ENCODE measurements at regions not wholly inside any gene's neighbourhood (a gene's known extent, or its start where the extent isn't known, plus 50 kb on each side); places are given as distances from the start of the nearest gene placed in this dataset.

DNA sequence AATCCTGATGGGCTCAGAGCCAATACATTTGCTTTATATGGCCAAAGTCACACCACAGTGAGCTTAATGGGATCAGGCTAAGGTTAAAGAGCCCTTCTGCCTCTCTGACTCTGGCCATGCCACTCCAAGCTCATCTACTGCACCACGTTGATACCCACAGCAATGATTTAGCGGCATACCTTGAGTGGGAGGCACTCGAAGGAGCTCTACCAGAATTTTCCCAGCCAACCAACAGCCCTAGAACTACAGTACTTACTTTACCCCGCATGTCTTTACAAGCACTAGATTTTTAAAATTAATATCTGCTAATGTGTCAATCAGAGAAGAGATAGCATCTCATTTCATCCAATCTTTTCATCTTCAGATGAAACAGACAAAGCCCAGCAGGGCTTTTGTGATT lies 300.5 kb downstream of the GRIN2B start:
- DNase-seq (ENCODE audit: low spot score), result no peak

DNA sequence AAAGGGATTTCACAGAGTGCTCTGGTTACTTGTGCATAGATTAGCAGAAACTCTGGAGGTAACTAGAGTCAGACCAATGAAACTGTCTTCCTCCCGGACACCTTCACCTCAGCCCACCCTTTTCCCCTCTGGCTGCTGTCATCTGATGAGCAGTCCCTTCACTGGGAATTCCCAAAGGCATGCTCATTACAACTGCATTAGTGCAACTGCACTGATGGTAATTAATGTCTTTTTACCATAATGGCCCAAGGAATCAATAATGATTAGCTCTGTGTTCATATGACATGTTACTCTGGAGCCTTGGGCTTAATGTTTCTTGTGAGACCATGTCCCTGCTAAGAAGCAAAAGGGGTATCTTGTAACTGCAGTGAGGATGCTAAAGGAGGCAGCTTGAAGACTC lies 304.5 kb downstream of the GRIN2B start:
- DNase-seq (ENCODE audit: low spot score), result no peak

DNA sequence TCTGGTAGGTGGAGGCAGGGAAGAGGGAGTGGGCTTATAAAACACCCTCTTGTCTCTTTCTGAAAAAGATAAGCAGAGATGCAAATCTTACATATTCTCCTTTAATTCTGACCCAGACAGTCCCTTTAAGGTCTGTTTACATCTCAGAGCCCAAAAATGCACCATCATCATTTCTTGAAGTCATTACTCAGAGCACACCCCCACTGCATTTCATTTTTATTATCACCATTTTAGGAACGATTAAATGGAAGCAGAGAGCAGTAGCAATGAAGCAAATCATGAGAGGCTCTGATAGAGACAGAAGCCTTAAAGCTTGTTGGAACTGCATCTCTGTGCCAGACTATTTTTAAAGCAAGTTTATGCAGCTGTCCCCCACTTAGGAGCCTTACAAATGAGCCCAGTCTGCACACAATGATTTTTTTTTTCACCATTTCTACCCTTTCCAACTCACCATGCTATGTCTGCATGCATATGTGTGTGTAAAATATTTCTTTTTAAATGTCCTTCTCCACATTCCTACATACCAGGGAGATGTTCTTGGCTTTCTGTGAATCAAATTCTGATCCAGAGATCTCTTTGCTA lies 311.0 kb downstream of the GRIN2B start:
- no peak for DNase-seq (ENCODE audit: low spot score)

GRCh38 chr12:13668880-13669279 lies 312.5 kb downstream of the GRIN2B start:
- DNase-seq (ENCODE audit: low spot score), result no peak

DNA sequence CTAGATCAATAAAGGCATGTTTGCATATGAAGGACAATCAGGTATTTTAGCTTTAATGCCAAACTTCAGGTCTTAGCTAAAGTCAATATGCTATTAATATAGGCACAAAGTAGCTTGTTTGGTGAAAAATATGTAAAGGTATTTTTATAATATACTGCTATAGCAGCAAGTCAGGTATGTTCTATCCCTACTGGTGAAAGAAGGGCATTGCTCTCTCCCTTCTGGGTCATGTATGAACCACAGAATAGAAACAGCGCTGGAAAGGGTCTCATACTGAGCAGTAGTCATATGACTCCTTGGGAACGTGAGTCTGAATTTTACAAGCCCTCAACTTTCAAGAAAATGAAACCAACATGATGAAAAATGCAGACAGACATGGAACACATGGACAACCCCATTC lies 314.6 kb downstream of the GRIN2B start:
- no peak for DNase-seq (ENCODE audit: low spot score)

DNA sequence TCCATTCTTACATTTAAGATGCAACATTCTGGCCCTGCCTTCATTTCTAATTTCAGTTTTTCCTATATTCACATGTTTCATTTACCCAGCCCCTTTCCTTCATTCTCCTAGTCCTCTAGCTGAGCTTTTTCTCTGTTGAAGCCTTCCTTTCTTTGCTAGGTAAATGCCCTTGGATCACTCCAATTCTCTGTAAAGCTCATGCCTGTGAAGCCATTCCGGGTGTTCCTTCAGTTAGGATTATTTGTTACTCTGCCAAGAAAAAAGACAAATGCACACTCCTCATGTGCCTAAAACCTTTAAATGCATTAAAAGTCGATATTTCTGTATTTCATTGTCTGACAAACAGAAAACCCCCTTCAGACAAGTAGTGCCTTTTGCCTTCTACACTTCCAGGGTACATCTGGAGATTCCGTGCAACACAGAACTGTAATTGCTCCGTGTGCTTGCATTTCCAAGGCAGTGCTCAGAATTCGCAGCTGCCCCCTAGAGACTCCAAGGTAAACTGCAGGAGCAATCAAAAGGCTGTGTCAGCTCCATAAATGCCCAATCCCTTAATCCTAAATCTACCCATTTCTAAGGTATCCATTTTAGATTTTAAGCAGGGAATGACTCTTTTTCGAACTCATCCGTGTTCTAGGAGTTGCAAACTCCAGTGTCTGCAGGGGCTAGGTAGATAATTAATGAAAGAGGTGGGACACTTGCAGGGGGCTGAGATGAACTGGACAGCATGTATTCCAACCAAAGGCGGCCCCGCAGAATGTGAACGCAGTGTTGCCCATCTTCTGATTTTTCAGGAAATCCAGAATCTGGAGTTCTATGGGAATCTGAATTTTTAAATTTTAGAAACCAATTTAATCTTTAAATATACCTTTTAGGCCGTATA lies 320.2 kb downstream of the GRIN2B start:
- peak; percentile 73 for DNase-seq (ENCODE audit: low spot score)

- DNase-seq (ENCODE audit: low spot score), result no peak
Measured at GRCh38 chr12:13654456-13654855, 326.9 kb downstream of the GRIN2B start.

GRCh38 chr12:13652105-13652504 lies 329.3 kb downstream of the GRIN2B start:
- DNase-seq (ENCODE audit: low spot score), result no peak

DNA sequence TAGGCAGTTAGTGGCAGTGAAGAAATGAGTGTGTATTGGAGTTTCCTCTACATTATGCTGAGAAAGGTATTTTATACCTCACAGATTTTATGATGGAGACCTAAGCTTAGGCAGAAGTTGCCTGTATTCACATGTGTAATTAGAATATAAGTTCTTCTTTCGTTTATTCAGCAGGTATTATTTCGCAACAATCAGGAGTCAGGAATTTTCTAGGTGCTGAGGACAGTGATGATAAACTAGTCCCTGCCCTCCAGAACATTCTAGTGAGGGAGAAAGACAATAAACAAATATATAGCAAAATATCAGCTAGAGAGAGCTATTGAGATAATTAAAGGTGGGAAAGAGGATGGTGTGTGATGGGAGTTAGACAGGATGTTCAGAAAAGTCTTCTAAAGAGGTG lies 345.7 kb downstream of the GRIN2B start:
- DNase-seq (ENCODE audit: low spot score), result no peak

- DNase-seq (ENCODE audit: low spot score), result no peak
Measured at GRCh38 chr12:13631873-13632272, 349.5 kb downstream of the GRIN2B start.

- no peak for DNase-seq (ENCODE audit: low spot score)
Measured at GRCh38 chr12:13630354-13630753, 351.0 kb downstream of the GRIN2B start.

DNA sequence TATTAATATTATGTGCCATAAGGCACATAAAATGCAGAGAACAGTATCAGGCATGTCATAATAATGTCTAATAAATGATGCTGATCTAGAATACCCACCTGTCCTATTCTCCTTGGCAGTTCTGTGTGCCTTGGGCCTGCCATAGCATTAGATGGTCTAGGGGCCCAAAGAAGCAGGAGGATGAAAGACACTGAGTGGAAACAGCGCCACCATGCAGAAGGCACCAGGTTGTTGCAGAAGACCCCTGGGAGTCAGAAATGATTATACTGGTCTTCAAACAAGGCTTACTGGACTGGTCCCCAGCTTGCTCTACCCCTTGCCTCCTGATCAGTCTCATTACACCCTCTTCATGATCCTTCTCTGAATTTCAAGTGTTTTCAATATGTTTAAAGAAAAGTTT lies 353.3 kb downstream of the GRIN2B start:
- DNase-seq (ENCODE audit: low spot score), result no peak

- DNase-seq (ENCODE audit: low spot score), result no peak
Measured at GRCh38 chr12:13627536-13627935, 353.9 kb downstream of the GRIN2B start.

GRCh38 chr12:13613297-13613696 lies 368.1 kb downstream of the GRIN2B start:
- DNase-seq (ENCODE audit: low spot score), result no peak

- DNase-seq (ENCODE audit: low spot score), result no peak
Measured at GRCh38 chr12:13609894-13610679, 371.3 kb downstream of the GRIN2B start.

DNA sequence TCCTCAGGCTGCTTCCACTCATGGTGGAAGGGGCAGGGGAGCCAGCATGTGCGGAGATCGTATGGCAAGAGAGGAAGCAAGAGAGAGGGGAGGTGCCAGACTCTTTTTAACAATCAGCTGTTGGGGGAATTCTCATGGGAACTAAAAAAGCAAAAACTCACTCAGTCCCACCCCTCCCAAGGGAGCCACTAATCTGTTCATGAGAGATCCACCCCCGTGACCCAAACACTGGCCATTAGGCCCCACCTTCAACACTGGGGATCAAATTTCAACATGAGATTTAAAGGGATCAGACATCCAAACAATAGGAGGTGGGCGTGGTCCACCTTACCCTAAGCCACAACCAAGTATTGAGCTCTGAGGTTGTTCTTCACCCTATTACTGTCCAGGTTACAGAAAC lies 375.1 kb downstream of the GRIN2B start:
- no peak for DNase-seq (ENCODE audit: low spot score)

GRCh38 chr12:13603953-13604352 lies 377.4 kb downstream of the GRIN2B start:
- DNase-seq (ENCODE audit: low spot score), result no peak

DNA sequence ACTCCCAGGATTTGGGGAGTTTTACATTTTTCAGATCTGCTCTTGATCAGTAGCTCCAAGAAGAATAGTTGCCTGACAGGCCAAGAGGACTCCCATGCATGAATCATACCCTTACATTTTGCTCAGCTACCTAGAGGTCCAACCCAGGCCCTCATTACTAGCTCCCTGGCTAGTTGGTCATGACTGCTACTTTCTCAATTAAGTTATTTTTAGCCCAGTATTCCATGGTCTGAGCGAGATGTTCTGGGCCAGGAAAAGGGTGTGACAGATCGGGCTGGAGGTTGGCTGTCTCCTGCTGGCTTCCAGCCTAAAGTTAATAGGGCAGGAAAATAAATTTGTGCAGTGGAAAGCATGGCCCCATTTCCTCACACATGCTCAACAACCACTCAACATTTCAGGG lies 379.2 kb downstream of the GRIN2B start:
- no peak for DNase-seq (ENCODE audit: low spot score)

GRCh38 chr12:13599176-13599575 lies 382.2 kb downstream of the GRIN2B start:
- DNase-seq (ENCODE audit: low spot score), result no peak

- DNase-seq (ENCODE audit: low spot score), result no peak
Measured at GRCh38 chr12:13597837-13598236, 383.6 kb downstream of the GRIN2B start.

- no peak for DNase-seq (ENCODE audit: low spot score)
Measured at GRCh38 chr12:13597166-13597565, 384.2 kb downstream of the GRIN2B start.

- no peak for DNase-seq (ENCODE audit: low spot score)
Measured at GRCh38 chr12:13596714-13597113, 384.7 kb downstream of the GRIN2B start.

Measured in AG08395 (cell line).